HEK293T (cell line): ENCODE measurements at regions not wholly inside any gene's neighbourhood (a gene's known extent, or its start where the extent isn't known, plus 50 kb on each side); places are given as distances from the start of the nearest gene placed in this dataset.
"Not testable (repeated sequence)": the region's sequence is repeated elsewhere in the genome, so short reads cannot be mapped to it uniquely, and the experiment has no call there.

Source experiments
- CTCF ChIA-PET: fragments of 350-600 bp; formaldehyde crosslinking; extraction: SDS; loops from one replicate; lab custom pipeline; 2021; ENCODE audit warnings: antibody characterized with exemption, inconsistent platforms; lab: Yijun Ruan, JAX
- POLR2A ChIA-PET: fragments of 350-600 bp; formaldehyde crosslinking; extraction: SDS; loops from one replicate; lab custom pipeline; 2020; ENCODE audit warnings: antibody characterized with exemption, inconsistent platforms; lab: Yijun Ruan, JAX
- DNase-seq: peaks from one replicate; pipeline ENCODE4 v3.0.0; 2012; ENCODE audit warnings: mixed read lengths; ENCODE audit errors: extremely low spot score
- ARNT ChIP-seq: fragments of 450-650 bp; IDR thresholded peaks from 2 replicates; pipeline ENCODE4 v1.6.1; 2017; ENCODE audit warnings: mild to moderate bottlenecking
- BHLHE40 ChIP-seq: fragments of 450-650 bp; IDR thresholded peaks from 2 replicates; pipeline ENCODE4 v1.6.1; 2016; ENCODE audit warnings: mild to moderate bottlenecking, moderate library complexity, borderline replicate concordance
- CTBP1 ChIP-seq: fragments of 450-650 bp; IDR thresholded peaks from 2 replicates; pipeline ENCODE4 v1.6.1; 2016; ENCODE audit warnings: borderline replicate concordance
- ELF4 ChIP-seq: fragments of 450-650 bp; IDR thresholded peaks from 2 replicates; pipeline ENCODE4 v1.6.1; 2017; ENCODE audit warnings: antibody characterized with exemption
- FOXA1 ChIP-seq: fragments of 450-650 bp; IDR thresholded peaks from 2 replicates; pipeline ENCODE4 v1.6.1; 2016; ENCODE audit warnings: mild to moderate bottlenecking
- FOXK2 ChIP-seq: fragments of 450-650 bp; IDR thresholded peaks from 2 replicates; pipeline ENCODE4 v1.6.1; 2016; ENCODE audit warnings: mild to moderate bottlenecking
- FOXM1 ChIP-seq: fragments of 450-650 bp; IDR thresholded peaks from 2 replicates; pipeline ENCODE4 v1.6.1; 2017; ENCODE audit warnings: mild to moderate bottlenecking, borderline replicate concordance
- HDGF ChIP-seq: fragments of 450-650 bp; IDR thresholded peaks from 2 replicates; pipeline ENCODE4 v1.6.1; 2017; ENCODE audit warnings: antibody characterized with exemption, borderline replicate concordance
- L3MBTL2 ChIP-seq: fragments of 450-650 bp; conservative IDR thresholded peaks from 2 replicates; pipeline ENCODE4 v1.6.1; 2016; ENCODE audit warnings: mild to moderate bottlenecking
- LEF1 ChIP-seq: fragments of 450-650 bp; IDR thresholded peaks from 2 replicates; pipeline ENCODE4 v1.6.1; 2017; ENCODE audit warnings: mild to moderate bottlenecking, borderline replicate concordance
- NFRKB ChIP-seq: fragments of 450-650 bp; IDR thresholded peaks from 2 replicates; pipeline ENCODE4 v1.6.1; 2016; ENCODE audit warnings: mild to moderate bottlenecking, moderate library complexity
- PKNOX1 ChIP-seq: fragments of 450-650 bp; IDR thresholded peaks from 2 replicates; pipeline ENCODE4 v1.6.1; 2016
- SP1 ChIP-seq: fragments of 450-650 bp; IDR thresholded peaks from 2 replicates; pipeline ENCODE4 v1.6.1; 2017
- SUZ12 ChIP-seq: fragments of 450-650 bp; IDR thresholded peaks from 2 replicates; pipeline ENCODE4 v1.6.1; 2016; ENCODE audit warnings: mild to moderate bottlenecking
- TARDBP ChIP-seq: fragments of 450-650 bp; IDR thresholded peaks from 2 replicates; pipeline ENCODE4 v1.6.1; 2016
- ZNF384 ChIP-seq: fragments of 450-650 bp; IDR thresholded peaks from 2 replicates; pipeline ENCODE4 v1.6.1; 2016

GRCh38 chr16:64669573-64669972 is 452.3 kb downstream of the CDH11 start:
- TF ChIP-seq L3MBTL2 (no peak), TARDBP (no peak), PKNOX1 (no peak), SUZ12 (no peak), BHLHE40 (no peak), ELF4 (no peak), ARNT (no peak), FOXM1 (no peak), FOXA1 (no peak), NFRKB (no peak), FOXK2 (no peak), LEF1 (no peak), ZNF384 (no peak), HDGF (no peak), SP1 (no peak), CTBP1 (no peak)
- CTCF ChIA-PET = no interaction called here
- no peak for DNase-seq
- POLR2A ChIA-PET = no interaction called here

GRCh38 chr16:64667334-64667877 is 454.5 kb downstream of the CDH11 start:
- TF ChIP-seq TARDBP (no peak), PKNOX1 (no peak), SUZ12 (no peak), LEF1 (no peak), BHLHE40 (no peak), ARNT (no peak), ZNF384 (no peak), L3MBTL2 (no peak), NFRKB (no peak), HDGF (no peak), FOXM1 (no peak), CTBP1 (no peak), FOXA1 (no peak)
- DNase-seq = no peak
- POLR2A ChIA-PET = no interaction called here
- CTCF ChIA-PET = no interaction called here

GRCh38 chr16:64662312-64662711 is 459.6 kb downstream of the CDH11 start:
- DNase-seq, CTCF ChIA-PET, POLR2A ChIA-PET: not testable (repeated sequence)

- TF ChIP-seq ZNF384 = no peak
- no peak for TF ChIP-seq PKNOX1
- no peak for DNase-seq
- POLR2A ChIA-PET = no interaction called here
- CTCF ChIA-PET = no interaction called here
These were observed 462.0 kb downstream of the CDH11 start for GRCh38 chr16:64659866-64660265.

- DNase-seq = no peak
- ChIA-PET CTCF (no interaction called here), POLR2A (no interaction called here)
- TF ChIP-seq TARDBP (no peak), FOXA1 (no peak), SP1 (no peak), LEF1 (no peak), CTBP1 (no peak), FOXK2 (no peak), ELF4 (no peak)
These were observed 464.4 kb downstream of the CDH11 start for GRCh38 chr16:64657316-64658011.

GRCh38 chr16:64656471-64656870 is 465.4 kb downstream of the CDH11 start:
- DNase-seq = no peak
- TF ChIP-seq FOXM1 (no peak), NFRKB (no peak), ARNT (no peak), SP1 (no peak), SUZ12 (no peak), FOXK2 (no peak), CTBP1 (no peak), L3MBTL2 (no peak), LEF1 (no peak), TARDBP (no peak), FOXA1 (no peak), ELF4 (no peak), BHLHE40 (no peak), HDGF (no peak), PKNOX1 (no peak), ZNF384 (no peak)
- ChIA-PET POLR2A (no interaction called here), CTCF (no interaction called here)
